Natural killer cell (primary cell): ENCODE measurements at regions not wholly inside any gene's neighbourhood (a gene's known extent, or its start where the extent isn't known, plus 50 kb on each side); places are given as distances from the start of the nearest gene placed in this dataset.

Experiments used
- ATAC-seq, 3 donors: fragments of 150-1000 bp in 2 of 3; fragments of 200-7000 bp in 1 of 3; cut with Tn5 transposase; 1 replicate in 1 of 3; 2 replicates in 2 of 3; pipeline ENCODE4 v1.10.0; 2021; ENCODE audit warnings: mild to moderate bottlenecking in 2 of 3, moderate library complexity in 2 of 3
- DNase-seq, 2 donors: peaks; one replicate each; pipeline versions ENCODE4 v3.0.0 to v3.0.0-alpha.2; 2013 to 2021; ENCODE audit warnings: mixed read lengths in 1 of 2
- H3K27ac ChIP-seq: one replicate; pipeline ENCODE4 v1.5.1; 2013; ENCODE audit warnings: mild to moderate bottlenecking, low read length
- H3K27me3 ChIP-seq: one replicate; pipeline ENCODE4 v1.6.1; 2013; ENCODE audit warnings: low read length; ENCODE audit not compliant: control insufficient read depth, insufficient read depth
- H3K36me3 ChIP-seq: one replicate; pipeline ENCODE4 v1.6.1; 2013; ENCODE audit warnings: low read length; ENCODE audit not compliant: control insufficient read depth, insufficient read depth
- H3K4me1 ChIP-seq: one replicate; pipeline ENCODE4 v1.6.1; 2013; ENCODE audit warnings: low read length; ENCODE audit not compliant: control insufficient read depth, insufficient read depth
- H3K4me3 ChIP-seq: one replicate; pipeline ENCODE4 v1.5.1; 2013; ENCODE audit warnings: low read length
- H3K9me3 ChIP-seq: one replicate; pipeline ENCODE4 v1.6.1; 2013; ENCODE audit warnings: low read length; ENCODE audit not compliant: control insufficient read depth, insufficient read depth
- H3K27ac Mint-ChIP-seq, 2 donors: one replicate each; pipeline ENCODE4 v1.8.0; 2022; ENCODE audit warnings: mild to moderate bottlenecking in 2 of 2, mixed read lengths in 2 of 2, moderate library complexity in 1 of 2
- H3K27me3 Mint-ChIP-seq, 2 donors: one replicate each; pipeline ENCODE4 v1.8.0; 2022; ENCODE audit warnings: low read depth in 2 of 2, mixed read lengths in 2 of 2
- H3K36me3 Mint-ChIP-seq: one replicate; pipeline ENCODE4 v1.8.0; 2022; ENCODE audit warnings: mixed read lengths
- H3K4me1 Mint-ChIP-seq, 2 donors: one replicate each; pipeline ENCODE4 v1.8.0; 2022; ENCODE audit warnings: mixed read lengths in 2 of 2
- H3K4me3 Mint-ChIP-seq: one replicate; pipeline ENCODE4 v1.8.0; 2022; ENCODE audit warnings: mild to moderate bottlenecking, moderate library complexity, mixed read lengths
- H3K9me3 Mint-ChIP-seq, 2 donors: one replicate each; pipeline ENCODE4 v1.8.0; 2022; ENCODE audit warnings: mixed read lengths in 2 of 2
- CTCF ChIP-seq: fragments of 200-600 bp; IDR thresholded peaks from one replicate; pipeline ENCODE4 v1.8.0; 2022; ENCODE audit warnings: antibody characterized with exemption
- WGBS: methylation state at CpG from one replicate; pipeline ENCODE4 v1.1.7; 2013; ENCODE audit warnings: missing lambda C conversion rate; ENCODE audit not compliant: insufficient coverage; 5-methylcytosine and 5-hydroxymethylcytosine counted together
- intact Hi-C: fragments of 100-400 bp; cut with micrococcal nuclease; formaldehyde crosslinking; loops from one replicate; pipeline ENCODE4 v1.14.2; 2022

DNA sequence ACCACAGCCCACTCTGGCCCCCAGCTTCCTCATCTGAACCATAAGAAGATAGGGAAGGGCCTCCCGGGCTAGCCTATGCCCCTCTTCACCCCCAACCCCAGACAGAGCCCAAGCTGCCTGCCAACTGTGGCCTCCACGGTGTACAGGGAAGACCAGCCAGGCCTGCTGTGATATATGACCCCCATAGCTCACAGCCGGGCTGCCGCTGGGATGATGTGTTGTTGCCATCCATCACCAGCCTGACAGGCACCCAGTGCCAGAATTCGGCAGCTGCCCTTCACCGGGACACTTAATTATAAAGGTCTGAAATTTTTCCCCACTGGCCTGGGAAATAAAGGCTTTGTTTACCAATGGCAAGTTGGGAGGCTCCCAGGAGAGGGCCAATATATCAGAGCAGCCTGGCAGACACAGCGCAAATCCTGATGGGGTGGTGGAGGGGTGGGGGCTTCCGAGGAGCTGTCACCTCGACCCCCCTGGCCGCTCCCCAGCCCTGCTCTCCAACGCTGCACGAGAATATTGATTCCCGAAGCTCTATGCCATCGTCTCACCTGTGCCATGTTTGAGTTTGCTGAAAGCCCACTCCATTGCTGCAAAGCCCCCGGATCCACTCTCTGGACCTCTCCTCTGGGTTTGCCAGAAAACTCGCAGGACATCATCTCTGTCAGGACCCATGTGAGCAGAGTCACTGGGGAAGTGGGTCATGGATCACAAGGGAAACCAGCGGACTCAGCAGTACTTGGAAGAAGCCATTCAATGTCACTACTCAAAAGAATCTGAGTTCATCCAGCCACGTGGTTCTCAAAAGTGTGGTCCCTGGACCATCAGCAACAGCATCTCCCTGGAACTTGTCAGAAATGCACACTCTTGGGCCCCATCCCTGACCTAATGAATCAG lies 296.9 kb downstream of the MN1 start:
- no peak for TF ChIP-seq CTCF
- Mint-ChIP-seq H3K27ac (no peak overlapping the region), H3K36me3 (no peaks in the 10 kb centered on the region), H3K4me1 (no peaks in the 10 kb centered on the region), H3K4me3 (no peak overlapping the region), H3K9me3 (no peaks in the 10 kb centered on the region), H3K27me3 (peaks cover 2 to 3% of the 10 kb centered on the region in 2 donors)
- H3K36me3 ChIP-seq: no peaks in the 10 kb centered on the region
- DNase-seq: no peak
- H3K27me3 ChIP-seq: no peaks in the 10 kb centered on the region
- intact Hi-C loops: no loop called here
- 83% methylated on average over 18 of the region's 18 CpGs for WGBS
- H3K4me1 ChIP-seq: no peaks in the 10 kb centered on the region
- H3K27ac ChIP-seq: no peak overlapping the region
- no peak overlapping the region for H3K4me3 ChIP-seq
- no peaks in the 10 kb centered on the region for H3K9me3 ChIP-seq
- no peak for ATAC-seq

DNA sequence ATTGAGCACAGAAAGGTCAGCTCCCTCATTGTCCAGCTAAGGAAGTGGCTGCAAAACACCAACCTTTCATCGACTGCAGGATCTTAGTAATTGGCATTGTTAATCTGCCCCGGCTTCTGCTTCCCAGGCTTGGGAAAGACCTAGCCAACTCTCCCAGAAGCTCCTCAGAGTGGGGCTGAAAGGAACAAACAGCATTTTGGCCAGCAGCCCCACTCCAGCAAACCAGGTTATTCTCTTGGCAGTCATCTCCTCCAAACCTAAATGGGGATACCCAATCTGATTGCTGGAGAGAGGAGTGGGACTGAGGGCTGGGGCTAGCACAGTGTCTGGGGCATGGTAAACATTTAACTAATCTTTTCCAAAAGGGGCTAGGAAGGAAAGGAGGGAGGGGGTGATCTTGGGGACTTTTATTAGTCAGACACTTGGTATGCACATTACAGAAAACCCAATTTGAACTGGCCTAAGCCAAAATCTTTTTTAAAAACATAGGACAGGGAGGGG lies 294.4 kb downstream of the MN1 start:
- no peaks in the 10 kb centered on the region for H3K36me3 ChIP-seq
- no peaks in the 10 kb centered on the region for H3K27me3 ChIP-seq
- no peaks in the 10 kb centered on the region for H3K4me1 Mint-ChIP-seq
- no peaks in the 10 kb centered on the region for H3K36me3 Mint-ChIP-seq
- no peak for TF ChIP-seq CTCF
- intact Hi-C loops: no loop called here
- peaks cover 3 to 5% of the 10 kb centered on the region in 2 donors for H3K27me3 Mint-ChIP-seq
- no peak overlapping the region for H3K27ac ChIP-seq
- 92% methylated on average over 2 of the region's 2 CpGs for WGBS
- H3K4me1 ChIP-seq: no peaks in the 10 kb centered on the region
- no peak for DNase-seq
- no peaks in the 10 kb centered on the region for H3K9me3 ChIP-seq
- H3K27ac Mint-ChIP-seq: no peak overlapping the region
- no peak overlapping the region for H3K4me3 ChIP-seq
- H3K4me3 Mint-ChIP-seq: no peak overlapping the region
- H3K9me3 Mint-ChIP-seq: no peaks in the 10 kb centered on the region
- ATAC-seq: no peak

DNA sequence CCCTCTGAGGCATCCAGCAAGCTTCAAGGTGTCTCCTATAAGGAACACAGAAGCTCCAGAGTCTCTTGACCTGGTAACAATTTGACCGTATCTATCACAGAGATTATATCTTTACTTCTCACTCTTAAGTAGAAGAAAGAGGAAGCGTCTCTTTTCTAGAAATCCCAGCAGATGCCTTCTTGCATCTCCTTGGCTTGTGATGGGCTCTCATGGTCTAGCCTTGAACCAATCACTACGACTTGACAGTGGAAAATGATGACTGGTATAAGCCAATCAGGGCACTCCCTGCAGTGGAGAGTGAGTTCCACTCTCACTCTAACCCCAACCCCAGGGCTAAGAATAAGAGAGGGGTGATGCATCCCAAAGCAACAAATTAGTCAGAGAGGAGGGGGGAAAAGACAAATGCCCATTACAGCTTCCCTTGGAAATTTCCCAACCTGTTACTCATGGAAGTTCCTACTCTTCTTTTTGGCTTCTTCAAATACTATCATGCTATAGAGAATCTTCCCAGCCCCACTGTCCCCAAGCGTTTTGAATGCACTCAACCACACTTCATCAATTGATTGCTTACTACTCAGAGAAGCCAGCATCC lies 293.5 kb downstream of the MN1 start:
- H3K4me1 ChIP-seq: no peaks in the 10 kb centered on the region
- Mint-ChIP-seq H3K9me3 (no peaks in the 10 kb centered on the region), H3K27ac (no peak overlapping the region), H3K36me3 (no peaks in the 10 kb centered on the region), H3K4me1 (no peaks in the 10 kb centered on the region), H3K4me3 (no peak overlapping the region), H3K27me3 (peaks cover 5% of the 10 kb centered on the region in 2 donors)
- no peaks in the 10 kb centered on the region for H3K36me3 ChIP-seq
- no peak for TF ChIP-seq CTCF
- no peaks in the 10 kb centered on the region for H3K27me3 ChIP-seq
- H3K4me3 ChIP-seq: no peak overlapping the region
- intact Hi-C loops: no loop called here
- ATAC-seq: no peak
- H3K27ac ChIP-seq: no peak overlapping the region
- DNase-seq: no peak
- no peaks in the 10 kb centered on the region for H3K9me3 ChIP-seq
- 61% methylated on average over 2 of the region's 4 CpGs for WGBS
